Nephron progenitor cell (in vitro differentiated cells): ENCODE measurements at regions not wholly inside any gene's neighbourhood (a gene's known extent, or its start where the extent isn't known, plus 50 kb on each side); places are given as distances from the start of the nearest gene placed in this dataset.

Experiments used
- DNase-seq: peaks from one replicate; pipeline ENCODE4 v3.0.0; 2021
- H3K27ac Mint-ChIP-seq: 2 replicates; pipeline ENCODE4 v1.8.0; 2021; ENCODE audit warnings: mild to moderate bottlenecking, moderate library complexity, mixed read lengths
- H3K27me3 Mint-ChIP-seq: 2 replicates; pipeline ENCODE4 v1.8.0; 2021; ENCODE audit warnings: mild to moderate bottlenecking, low read depth, mixed read lengths; ENCODE audit not compliant: poor library complexity
- H3K36me3 Mint-ChIP-seq: 2 replicates; pipeline ENCODE4 v1.8.0; 2021; ENCODE audit warnings: low read depth, mixed read lengths
- H3K4me1 Mint-ChIP-seq: 2 replicates; pipeline ENCODE4 v1.8.0; 2021; ENCODE audit warnings: mixed read lengths
- H3K4me3 Mint-ChIP-seq: 2 replicates; pipeline ENCODE4 v1.8.0; 2021; ENCODE audit warnings: mild to moderate bottlenecking, moderate library complexity, mixed read lengths
- H3K9me3 Mint-ChIP-seq: 2 replicates; pipeline ENCODE4 v1.8.0; 2021; ENCODE audit warnings: mild to moderate bottlenecking, moderate library complexity, mixed read lengths
- TF ChIP-seq, protein P1 (sequence below): fragments of 200-600 bp; sonication (generic); IDR thresholded peaks from 2 replicates; pipeline ENCODE4 v1.5.0; 2021; ENCODE audit warnings: antibody characterized with exemption

DNA sequence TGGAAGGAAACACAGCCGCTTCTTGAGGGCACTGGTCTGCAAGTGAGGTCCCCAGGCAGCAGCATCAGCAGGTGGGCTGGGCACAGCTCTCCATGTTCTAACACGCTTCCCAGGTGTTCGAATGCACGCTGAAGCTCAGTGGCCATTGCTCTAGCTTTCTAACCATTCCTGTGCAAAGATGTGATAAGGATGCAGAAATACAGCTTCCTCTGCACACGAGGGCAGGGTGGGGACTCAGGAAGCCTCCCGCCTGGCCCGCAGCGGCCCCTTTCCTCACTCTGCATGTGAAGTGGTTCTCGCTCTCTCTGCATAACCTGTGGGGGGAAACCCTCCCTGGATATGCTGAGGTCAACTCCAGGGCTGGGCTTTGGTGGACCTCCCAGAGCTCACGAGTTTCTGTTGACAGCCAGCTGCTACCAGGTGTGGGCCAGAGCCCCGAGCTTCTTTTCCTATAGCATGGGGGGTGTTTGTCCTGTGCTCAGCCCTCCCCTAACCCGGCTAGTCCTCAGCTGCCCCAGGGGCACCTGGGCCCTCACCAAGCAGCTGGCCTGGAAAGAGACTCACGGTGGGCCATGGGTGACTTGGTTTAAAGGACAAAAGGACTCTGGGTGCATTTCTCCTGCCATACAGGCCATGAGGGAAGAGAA is 168.2 kb downstream of the TEX29 start:
- H3K4me1 Mint-ChIP-seq: peaks cover 5% of the 10 kb centered on the region
- H3K36me3 Mint-ChIP-seq: no peaks in the 10 kb centered on the region
- H3K27me3 Mint-ChIP-seq: peaks cover 20% of the 10 kb centered on the region
- TF ChIP-seq, protein P1, sequence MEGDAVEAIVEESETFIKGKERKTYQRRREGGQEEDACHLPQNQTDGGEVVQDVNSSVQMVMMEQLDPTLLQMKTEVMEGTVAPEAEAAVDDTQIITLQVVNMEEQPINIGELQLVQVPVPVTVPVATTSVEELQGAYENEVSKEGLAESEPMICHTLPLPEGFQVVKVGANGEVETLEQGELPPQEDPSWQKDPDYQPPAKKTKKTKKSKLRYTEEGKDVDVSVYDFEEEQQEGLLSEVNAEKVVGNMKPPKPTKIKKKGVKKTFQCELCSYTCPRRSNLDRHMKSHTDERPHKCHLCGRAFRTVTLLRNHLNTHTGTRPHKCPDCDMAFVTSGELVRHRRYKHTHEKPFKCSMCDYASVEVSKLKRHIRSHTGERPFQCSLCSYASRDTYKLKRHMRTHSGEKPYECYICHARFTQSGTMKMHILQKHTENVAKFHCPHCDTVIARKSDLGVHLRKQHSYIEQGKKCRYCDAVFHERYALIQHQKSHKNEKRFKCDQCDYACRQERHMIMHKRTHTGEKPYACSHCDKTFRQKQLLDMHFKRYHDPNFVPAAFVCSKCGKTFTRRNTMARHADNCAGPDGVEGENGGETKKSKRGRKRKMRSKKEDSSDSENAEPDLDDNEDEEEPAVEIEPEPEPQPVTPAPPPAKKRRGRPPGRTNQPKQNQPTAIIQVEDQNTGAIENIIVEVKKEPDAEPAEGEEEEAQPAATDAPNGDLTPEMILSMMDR: no peak
- H3K9me3 Mint-ChIP-seq: peaks cover 41% of the 10 kb centered on the region
- no peak overlapping the region for H3K4me3 Mint-ChIP-seq
- H3K27ac Mint-ChIP-seq: no peak overlapping the region
- no peak for DNase-seq

DNA sequence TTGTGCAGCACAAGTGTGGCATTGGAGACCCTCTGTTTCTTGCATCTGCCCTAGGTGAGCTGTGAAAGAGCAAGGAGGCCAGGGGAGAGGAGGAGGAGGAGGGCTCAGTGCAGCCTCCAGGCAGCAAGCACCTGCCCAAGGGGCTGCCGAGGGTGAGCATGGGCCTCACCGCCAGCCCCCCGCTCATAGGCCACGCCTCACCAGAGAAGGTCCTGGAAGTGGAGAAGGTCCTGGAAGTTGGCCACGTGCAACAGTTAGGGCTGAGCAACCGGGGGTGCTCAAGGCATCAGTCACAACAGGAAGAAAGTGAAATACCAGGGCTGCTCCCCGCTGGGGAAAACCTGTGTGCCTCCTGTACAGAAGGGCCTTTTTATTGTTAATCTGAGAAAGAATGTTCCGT is 168.9 kb downstream of the TEX29 start:
- Mint-ChIP-seq H3K4me1 (no peaks in the 10 kb centered on the region), H3K36me3 (no peaks in the 10 kb centered on the region), H3K27me3 (peaks cover 20% of the 10 kb centered on the region), H3K4me3 (no peak overlapping the region), H3K27ac (no peak overlapping the region), H3K9me3 (peaks cover 41% of the 10 kb centered on the region)
- TF ChIP-seq, protein P1: no peak
- DNase-seq: no peak

DNA sequence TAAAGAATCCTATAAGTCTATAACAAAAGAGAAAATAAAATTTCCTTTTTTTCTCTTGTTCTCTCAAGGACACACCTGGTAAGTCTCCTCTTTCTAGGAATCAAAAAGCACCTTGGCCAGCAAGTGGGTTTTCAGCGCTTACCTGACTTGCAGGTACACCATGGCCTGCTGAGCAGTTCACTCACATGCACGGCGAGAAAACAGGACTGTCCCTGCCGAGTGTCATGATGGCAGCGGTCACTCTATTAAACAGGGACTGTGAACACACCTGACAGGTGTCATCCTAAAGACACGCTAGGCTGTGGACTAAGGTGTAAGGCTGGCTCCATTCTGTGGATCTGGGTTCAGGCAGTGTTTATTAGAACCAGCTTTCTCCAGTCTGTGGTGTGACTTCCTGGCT is 170.2 kb downstream of the TEX29 start:
- TF ChIP-seq, protein P1: no peak
- Mint-ChIP-seq H3K27ac (no peak overlapping the region), H3K4me1 (no peaks in the 10 kb centered on the region), H3K4me3 (no peak overlapping the region), H3K9me3 (peaks cover 34% of the 10 kb centered on the region), H3K36me3 (no peaks in the 10 kb centered on the region), H3K27me3 (peaks cover 22% of the 10 kb centered on the region)
- DNase-seq: no peak

DNA sequence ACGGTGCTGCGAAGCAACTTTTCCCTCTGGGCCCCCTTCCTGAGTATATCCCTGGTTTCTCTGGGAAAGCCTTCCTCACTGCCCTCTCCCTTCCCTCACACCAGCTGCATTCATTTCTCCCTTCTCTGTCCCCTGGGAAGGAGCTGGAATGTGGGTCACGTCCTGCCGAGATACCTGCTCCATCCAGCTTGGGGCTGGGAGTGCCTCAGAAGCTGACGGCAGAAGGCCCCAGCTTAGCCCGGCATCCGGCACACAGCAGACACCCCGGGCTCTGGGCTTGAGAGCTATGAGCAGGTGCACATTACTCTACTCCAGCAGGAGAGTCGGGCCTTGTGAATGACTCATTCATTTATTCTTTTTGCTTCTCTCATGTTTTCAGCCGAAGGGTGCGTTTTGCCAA is 170.6 kb downstream of the TEX29 start:
- Mint-ChIP-seq H3K27ac (no peak overlapping the region), H3K36me3 (no peaks in the 10 kb centered on the region), H3K4me3 (no peak overlapping the region), H3K9me3 (peaks cover 33% of the 10 kb centered on the region), H3K27me3 (peaks cover 24% of the 10 kb centered on the region), H3K4me1 (no peaks in the 10 kb centered on the region)
- TF ChIP-seq, protein P1: no peak
- no peak for DNase-seq

DNA sequence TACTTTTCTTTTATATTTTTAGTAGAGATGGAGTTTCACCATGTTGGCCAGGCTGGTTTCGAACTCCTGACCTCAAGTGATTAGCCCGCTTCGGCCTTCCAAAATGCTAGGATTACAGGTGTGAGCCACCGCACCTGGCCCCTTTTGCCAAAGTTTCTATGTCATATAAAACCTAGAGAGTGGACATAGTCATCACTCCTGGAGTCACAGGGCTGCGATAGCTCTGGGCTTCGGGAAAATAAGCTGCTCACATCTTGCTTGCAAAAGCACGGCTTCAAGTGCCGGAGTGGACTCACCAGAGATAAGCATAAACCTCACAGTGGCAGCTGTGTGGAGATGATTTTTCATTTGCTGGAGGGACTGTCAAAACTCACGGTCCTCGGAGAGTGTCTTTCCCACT is 171.2 kb downstream of the TEX29 start:
- no peak overlapping the region for H3K27ac Mint-ChIP-seq
- no peaks in the 10 kb centered on the region for H3K36me3 Mint-ChIP-seq
- H3K27me3 Mint-ChIP-seq: peaks cover 20% of the 10 kb centered on the region
- no peak for DNase-seq
- TF ChIP-seq, protein P1: no peak
- no peaks in the 10 kb centered on the region for H3K4me1 Mint-ChIP-seq
- H3K9me3 Mint-ChIP-seq: peaks cover 27% of the 10 kb centered on the region
- no peak overlapping the region for H3K4me3 Mint-ChIP-seq

DNA sequence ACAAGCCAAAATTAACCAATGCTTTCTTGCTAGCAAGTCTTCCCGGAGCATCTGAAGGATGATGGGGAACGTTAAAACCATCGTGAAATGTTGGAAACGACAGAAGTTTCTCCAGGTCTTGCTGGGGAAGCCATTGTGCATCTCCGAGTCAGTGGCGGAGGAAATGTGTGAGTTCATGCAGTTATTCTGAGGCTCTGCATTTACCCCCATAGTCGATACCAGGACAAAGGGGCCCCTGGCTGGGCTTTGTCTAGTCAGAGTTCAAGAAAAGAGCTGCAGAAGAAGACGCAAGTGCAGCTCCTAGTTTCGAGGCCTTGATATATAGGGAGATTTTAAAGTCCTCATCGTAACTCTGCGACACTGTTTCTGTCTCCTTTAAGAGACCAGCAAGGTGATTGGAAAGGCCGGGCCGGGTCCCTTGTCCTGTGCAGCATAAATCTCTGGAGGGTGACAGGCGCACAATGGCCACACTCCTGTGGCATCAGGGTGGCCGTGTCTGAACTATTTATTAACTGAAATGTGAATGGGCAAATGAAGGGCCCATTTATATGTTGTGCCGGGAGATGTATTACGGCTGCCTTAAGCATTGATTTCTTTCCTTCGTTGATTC is 172.0 kb downstream of the TEX29 start:
- DNase-seq: no peak
- Mint-ChIP-seq H3K27me3 (peaks cover 19% of the 10 kb centered on the region), H3K36me3 (no peaks in the 10 kb centered on the region), H3K4me3 (no peak overlapping the region), H3K4me1 (no peaks in the 10 kb centered on the region), H3K9me3 (peaks cover 19% of the 10 kb centered on the region), H3K27ac (no peak overlapping the region)
- TF ChIP-seq, protein P1: no peak
